IPS-NIHi11 (cell line): ENCODE measurements at regions not wholly inside any gene's neighbourhood (a gene's known extent, or its start where the extent isn't known, plus 50 kb on each side); places are given as distances from the start of the nearest gene placed in this dataset.

Experiments
- DNase-seq: peaks from one replicate; pipeline ENCODE4 v3.0.0; 2012; ENCODE audit warnings: mixed read lengths, low spot score

DNA sequence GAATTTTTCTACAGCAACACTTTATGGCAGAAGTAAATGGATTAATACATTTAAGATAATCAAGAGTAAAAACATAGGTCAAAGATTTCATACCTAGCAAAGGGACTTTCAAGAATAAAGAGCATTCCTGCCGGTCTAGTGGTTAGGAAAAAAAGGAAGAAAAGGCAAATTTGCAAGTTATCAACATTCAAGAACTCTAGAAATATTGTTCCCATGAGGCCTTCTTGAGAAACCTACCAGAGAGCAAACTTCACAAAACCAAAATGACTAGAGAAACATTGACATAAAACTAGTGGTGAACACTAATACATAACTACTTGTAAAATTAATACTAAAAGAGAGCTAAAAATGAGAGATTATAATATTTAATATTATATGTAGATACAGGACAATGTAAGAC, 320.2 kb upstream of the RGMB start:
- DNase-seq = no peak

DNA sequence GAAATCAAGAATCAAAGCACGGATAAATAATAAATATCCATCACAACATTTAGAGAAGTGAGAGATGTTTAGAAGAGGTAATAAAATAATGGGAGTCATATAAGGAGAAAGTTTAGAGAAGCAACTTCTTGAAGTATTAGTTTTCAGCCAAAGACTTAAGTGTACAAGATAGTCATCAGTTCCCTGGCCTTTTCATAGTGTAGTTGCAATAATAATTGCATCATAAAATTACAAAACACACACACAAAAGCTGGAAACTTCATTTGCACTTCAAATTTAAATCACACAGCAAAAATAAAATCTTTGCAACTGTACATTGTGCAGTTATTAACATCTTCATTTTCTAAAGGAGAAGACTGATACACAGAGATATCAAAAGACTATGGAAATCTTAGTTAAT, 319.1 kb upstream of the RGMB start:
- DNase-seq = no peak

DNA sequence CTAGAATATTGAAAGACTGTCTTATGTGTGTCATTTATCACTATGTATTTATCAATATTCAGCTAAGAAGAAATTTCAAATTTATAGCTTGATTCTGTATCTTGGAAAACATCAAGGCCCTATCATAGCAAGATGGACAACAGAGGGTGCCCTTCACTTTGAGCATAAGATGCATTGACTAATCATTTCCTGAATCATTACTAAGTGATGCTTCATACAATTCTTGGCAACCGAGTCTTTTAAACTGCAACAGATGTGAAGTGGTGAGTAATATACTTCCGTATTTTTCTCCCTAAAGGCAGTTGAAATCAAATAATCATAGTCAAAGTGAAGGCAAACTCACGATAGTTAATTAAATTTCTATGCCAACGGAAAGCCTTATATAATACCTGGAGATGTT, 318.6 kb upstream of the RGMB start:
- DNase-seq = no peak

DNA sequence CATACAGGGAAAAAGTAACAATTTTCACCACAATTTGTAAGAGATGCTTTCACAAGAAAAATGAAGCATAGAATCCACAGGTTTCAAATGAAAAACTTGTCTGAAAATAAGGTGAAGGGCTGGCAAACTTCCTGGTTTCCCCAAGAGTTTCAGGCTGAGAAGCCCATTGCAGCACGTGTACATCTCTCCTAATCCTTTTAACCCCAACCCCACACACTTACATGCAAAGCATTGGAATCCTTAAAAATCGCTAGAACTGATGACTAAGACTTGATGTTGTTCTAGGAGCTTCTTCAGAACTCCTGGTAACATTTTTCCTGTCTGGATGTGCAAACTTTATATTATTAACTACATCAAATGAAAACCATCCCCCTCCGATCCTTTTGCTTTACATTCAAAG, 317.8 kb upstream of the RGMB start:
- DNase-seq = no peak

DNA sequence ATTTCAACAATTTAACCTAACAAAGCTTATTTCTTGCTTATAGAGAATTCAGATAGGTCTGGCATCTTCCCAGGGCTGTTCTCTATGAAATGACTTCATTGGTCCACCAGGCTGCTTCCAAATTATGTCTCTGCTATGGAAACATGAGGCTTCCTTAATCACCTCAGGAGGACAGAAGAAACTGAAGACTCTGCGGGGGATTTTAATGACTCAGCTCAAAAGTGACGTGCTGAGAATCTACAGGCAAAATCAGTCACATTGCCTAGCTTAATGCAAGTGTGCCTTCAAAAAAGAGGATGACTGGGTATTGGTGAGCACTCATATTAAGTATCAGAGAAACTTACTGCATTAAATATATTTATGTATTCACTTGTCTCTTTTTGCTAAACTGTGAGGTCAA, 315.5 kb upstream of the RGMB start:
- DNase-seq = no peak

DNA sequence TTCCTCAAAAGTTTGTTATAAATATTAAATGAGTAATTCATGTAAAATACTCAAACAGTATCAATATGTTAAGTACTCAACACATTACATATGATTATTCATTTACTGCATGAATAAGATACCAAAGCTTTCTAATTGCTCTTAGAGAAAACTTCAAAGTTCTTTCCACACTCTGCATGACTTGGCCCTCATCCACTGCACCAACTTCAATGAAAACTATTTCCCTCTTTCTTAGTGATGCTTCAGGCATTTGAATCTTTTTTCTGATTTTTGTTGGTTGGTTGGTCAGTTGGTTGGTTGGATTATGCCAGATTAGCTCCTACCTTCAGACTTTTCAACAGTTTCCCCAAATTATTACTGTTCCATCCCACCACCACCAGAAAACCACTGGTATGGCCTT, 314.7 kb upstream of the RGMB start:
- no peak for DNase-seq

DNA sequence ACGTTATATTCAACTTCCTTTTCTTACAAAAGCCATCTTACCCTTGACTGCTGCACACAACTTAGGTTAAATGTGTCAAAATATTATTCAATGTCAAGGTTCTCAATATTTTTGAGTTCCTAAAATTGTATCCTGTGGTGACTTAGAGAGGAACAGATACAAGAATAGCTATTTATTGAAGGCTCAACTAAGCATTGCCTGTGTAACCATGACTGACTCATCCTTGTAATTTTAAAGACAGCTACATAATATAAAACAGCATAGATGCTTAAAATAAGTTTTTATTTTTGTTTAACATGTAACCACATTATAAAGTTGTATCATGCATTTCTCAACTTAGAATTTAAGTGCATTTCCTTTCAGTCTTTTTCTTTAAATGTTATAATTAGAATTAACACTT, 312.9 kb upstream of the RGMB start:
- no peak for DNase-seq

DNA sequence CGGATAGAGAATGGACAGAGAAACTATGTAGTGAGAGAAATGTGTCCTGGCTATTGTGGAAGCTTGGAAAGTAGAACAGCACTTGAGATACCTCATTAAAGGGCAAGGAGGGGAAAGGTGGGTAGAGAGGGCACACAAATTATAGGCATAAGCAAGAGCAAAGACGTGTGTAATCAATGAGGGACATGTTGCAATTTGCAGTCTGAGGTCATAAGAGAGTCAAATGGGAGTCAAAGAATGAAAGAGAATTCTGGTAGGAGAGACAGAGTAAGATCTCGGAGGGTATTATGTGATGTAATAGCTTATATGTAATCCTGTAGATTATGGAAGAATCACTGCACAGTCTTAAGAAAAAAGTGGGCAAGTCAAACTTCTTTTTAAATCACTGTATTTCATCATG, 312.0 kb upstream of the RGMB start:
- DNase-seq = no peak

DNA sequence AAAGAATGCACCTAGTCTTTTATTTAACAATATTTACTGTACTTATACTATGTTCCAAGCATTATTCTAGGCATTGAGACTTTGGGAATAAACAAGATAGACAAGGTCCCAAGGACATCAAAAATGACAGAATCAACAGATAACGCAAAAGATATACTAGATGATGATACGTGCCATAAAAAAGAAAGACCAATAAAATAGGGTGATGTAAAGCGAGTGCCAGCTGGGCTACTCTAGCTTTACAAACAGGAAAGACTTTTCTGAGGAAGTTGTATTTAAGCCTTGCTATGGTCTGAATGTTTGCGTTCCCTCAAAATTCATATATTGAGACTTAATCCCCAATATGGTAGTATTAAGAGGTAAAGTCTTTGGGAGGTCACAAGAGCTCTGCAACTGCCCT, 310.2 kb upstream of the RGMB start:
- no peak for DNase-seq

DNA sequence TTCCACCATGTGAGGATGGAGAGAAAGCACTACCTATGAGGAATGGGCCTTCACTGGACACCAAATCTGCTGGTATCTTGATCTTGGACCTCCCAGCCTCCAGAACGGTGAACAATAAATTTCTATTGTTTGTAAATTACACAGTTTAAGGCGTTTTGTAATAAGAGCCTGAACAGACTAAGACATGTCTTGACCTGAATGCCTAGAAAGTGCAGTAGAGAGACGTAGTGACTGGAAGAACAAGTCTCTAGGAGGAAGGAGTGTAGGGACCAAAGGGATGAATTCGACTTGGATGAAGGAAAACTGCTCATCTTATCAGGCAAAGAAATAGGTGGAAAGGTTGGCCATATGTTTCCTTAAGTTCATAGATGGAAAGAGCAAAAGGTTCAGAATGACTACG, 309.8 kb upstream of the RGMB start:
- no peak for DNase-seq

DNA sequence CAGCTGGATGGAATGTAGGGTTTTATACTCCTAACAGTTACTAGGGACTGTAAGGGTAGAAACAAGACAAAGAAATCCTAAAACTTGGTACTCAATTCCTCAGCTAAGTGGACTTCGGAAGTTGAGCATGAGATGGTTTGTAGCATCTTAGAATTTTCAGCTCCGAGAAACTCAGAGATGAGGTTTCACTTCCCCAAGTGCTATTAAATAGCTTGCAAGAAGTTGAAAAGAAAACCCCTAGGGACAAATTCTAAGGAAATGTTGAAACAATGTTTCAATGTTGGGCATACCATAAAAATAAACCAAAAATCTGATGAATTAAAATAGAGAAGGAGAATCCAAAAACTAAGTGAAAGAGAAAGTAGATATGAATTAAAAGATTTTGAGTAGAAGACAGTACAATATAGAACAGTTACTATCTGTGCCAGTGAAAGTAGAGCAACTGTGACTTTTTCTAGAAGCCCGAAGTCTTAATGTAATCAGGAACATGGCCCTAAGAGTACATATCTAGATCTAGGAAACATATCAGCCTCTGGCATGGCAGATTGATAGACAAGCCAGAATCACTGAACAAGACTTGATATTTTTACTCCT, 308.6 kb upstream of the RGMB start:
- DNase-seq = no peak

DNA sequence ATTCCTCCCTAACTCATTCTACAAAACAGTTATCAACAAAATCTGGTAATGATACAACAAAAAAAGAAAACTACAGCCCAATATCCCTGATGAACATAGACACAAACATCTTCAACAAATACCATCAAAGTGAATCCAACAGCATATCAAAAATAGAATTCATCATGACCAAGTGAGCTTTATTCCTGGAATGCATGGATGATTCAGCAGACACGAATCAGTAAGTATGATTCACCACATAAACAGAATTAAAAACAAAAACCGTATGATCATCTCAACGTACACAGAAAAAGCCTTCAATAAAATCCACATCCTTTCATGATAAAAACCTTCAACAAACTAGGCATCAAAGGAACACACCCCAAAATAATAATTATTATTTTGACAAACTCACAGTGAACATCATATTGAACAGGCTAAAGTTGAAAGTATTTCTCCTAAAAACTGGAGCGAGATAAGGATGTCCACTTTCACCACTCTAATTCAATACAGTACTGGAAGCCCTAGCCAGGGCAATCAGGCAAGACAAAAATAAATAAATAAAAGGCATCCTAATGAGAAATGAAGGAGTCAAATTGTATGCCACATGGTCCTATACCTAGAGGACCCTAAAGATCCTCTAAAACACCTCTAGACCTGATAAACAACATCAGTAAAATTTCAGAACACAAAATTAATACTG, 305.1 kb upstream of the RGMB start:
- DNase-seq = no peak

DNA sequence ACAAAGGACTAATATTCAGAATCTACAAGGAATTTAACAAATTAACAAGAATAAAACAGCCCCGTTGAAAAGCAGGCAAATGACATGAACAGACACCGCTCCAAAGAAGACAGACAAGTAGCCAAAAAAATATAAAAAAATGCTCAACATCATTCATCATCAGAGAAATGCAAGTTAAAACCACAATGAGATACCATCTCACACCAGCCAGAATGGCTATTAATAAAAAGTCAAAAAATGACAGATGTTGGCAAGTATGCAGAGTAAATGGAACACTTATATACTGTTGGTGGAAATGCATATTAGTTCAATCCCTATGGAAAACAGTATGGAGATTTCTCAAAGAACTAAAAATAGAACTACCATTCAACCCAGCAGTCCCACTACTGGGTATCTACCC, 302.7 kb upstream of the RGMB start:
- no peak for DNase-seq

DNA sequence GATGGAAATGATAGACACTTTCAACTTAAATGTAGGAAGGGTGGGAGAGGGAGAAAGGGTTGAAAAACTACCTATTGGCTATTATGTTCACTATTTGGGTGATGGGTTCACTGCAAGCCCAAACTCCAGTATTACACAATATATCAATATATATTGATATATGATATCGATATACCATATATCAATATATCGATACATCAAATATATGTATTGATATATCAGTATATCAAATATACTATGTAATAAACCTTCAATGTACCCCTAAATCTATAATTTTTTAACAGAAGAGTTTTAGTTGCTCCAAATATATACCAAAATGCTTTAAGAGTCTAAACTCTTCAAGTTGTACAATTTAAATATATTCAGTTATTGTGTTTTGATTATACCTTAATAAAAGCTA, 302.0 kb upstream of the RGMB start:
- DNase-seq = no peak

DNA sequence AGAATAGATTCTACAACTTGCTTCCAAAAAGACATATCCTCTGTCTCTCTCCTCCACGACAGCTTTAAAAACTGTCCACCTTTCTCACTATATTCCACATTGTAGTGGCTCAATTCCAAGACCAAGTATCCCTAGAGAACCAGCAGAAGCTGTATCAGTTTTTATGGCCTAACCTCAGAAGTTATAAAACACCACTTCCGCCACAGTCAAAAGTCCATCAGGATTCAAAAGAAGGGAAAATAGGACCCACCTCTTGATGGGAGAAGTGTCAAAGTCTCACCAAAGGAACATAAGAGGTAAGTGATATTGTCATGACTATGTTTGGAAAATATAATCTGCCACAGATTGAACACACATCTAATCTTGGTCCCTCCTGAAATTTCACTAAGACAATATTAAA, 299.2 kb upstream of the RGMB start:
- DNase-seq = no peak

DNA sequence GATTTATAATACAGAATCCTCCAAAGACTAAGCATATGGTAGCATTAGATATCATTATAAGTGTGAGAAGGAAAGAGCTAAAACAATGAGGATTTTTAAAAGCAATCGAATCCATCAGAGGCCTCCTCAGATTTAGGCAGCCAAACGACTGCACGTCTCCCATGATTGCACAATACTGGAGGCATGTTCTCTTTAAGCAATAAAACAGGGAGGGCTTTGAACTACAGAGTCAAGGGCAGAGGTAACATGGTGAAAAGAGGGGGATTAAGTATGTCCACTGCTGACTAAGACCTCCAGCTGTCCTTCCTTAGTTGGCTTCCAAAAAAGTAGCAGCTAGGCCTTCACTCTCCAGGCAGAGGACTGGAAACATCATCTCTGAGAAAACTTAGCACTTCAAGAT, 298.7 kb upstream of the RGMB start:
- no peak for DNase-seq

DNA sequence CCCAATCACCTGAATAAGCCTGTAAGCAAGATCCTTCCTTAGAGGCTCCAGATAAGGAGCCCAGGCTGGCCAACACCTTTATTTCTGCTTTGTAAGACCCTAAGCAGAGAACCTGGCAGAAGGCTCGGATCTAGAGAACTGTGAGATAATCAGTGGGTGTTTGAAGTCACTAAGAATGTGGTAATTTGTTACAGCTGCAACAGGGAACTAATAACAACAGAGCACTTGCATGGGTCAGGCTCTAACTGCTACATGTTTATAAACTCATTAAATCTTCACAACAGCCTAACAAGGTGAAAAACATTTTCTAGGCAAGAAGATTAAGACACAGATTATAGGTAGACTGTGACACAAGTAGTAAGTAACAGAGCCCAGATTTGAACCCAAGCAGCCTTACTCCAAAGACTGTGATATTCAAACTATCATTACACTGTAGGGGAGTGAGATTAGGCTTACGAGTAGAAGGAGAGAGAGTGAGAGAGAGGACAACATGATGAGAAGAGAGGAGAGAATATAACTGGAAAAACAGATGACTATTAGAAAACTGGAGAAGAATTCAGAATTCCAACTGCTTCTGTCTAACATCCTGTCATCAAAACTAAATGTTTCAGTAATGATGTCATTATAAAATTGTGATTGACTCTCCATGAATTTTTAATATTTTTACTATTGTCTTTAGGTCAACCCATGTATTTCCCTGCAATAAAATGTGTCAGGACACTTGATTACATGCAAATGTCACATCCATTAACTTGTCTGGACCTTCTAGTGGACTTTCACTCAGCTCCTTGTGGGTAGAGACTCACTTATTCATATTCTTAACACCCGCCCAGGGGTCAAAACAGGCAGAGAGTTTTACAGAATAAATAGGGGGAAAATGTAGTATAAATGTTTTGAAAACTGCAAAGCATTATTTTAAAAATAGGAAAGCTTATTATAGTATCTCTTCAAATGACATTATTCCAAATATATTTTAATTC, 290.9 kb upstream of the RGMB start:
- no peak for DNase-seq

DNA sequence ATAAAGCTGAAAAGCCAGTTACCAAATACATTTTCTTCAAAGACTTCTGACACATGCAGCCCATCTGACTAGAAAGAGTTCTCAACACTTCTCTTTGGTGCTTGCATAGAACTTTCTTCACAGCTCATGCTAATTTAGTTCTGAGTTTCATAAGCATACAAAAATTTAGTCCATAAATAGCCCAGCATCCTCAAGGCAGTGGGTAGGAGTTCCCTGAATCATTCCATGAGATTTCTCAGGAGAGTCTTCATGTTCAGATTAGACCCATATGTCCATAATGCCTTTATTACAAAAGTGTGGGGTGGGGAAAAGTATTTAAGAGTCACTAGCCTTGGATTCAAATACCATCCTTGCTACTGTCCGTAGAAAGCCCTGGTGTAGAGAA, 290.2 kb upstream of the RGMB start:
- no peak for DNase-seq

DNA sequence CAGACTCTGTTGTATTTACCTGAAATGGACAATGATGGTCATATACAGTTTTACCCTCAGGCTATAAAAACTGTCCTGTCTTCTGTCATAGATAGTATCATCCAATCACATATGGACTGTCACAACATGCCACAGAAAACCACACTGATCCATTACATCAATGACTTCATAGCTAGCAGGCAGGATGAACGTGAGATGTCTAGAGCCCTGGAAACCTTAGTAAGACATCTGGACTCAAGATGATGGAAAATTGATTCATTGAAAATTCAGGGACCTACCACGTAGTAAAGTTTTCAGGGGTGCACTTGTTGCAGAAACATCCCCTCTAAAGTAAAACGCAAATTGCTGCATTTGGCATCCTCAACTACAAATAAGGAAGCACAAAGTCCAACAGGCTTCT, 284.4 kb upstream of the RGMB start:
- DNase-seq = no peak

DNA sequence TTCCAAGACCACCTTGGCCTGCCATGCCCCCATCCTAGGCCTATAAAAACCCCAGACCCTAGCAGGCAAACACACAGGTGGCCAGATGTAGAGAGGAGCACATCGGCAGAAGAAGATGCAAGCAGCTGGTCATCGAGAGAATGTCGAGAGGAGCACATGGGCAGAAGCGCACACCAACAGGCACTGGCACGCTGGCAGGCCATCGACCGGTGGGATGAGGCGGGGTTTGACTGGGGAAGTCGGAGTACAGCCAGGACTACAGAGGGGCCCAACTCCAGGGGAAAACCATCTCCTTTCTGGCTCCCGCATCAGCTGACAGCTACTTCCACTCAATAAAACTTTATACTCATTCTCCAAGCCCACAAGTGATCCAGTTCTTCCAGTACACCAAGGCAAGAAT, 283.1 kb upstream of the RGMB start:
- DNase-seq = no peak

DNA sequence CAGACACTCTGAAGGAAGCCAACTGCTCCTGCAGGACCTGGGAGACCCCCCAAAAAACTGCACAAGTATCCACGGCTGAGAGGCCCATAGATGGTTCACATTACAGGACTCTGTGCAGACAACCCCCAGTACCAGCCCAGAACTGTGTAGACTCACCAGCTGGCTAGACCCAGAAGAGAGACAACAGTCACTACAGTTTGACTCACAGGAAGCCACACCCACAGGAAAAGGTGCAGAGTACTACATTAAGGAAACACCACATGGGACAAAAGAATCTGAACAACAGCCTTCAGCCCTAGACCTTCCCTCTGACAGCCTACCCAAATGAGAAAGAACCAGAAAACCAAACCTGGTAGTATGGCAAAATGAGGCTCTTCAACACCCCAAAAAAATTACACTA, 281.2 kb upstream of the RGMB start:
- no peak for DNase-seq

DNA sequence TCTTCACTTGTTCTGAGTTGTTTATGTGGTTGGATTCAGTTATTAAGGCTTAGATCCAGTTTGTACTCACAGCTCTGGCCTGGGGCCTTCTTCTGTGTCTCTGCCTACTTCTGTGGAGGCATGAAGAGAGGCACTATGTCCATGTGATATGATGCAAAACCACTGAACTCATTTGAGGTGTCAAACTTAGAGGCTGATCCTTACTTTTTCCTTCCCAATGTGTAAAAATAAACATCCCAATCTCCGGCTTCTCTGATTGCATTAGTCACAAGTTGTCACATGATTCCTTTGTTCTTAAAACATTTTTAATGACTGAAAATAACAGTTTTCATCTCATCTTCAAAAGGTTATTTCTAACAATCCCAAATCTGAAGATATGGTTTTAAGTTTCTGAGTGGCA, 276.0 kb upstream of the RGMB start:
- no peak for DNase-seq

DNA sequence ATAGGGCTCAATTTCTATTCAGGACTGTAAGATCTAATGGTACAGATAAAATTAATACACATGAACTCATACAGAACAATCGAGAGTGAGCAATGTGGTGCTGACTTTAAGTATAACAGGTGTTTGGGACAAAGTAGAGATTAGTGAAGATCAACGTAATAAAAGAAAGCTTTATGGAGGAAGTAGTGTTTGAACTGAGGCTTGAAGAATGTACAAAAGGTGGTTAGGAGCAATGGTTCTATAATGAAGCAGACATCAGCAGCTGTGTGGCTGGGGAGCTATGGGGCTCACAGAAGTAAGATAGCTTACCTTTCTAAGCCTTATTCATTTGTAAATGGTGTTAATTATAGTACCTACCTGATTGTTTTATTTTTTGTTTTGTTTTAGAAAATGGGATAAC, 275.4 kb upstream of the RGMB start:
- no peak for DNase-seq
